ENCODE measurements at regions not wholly inside any gene's neighbourhood (a gene's known extent, or its start where the extent isn't known, plus 50 kb on each side); places are given as distances from the start of the nearest gene placed in this dataset.

DNA sequence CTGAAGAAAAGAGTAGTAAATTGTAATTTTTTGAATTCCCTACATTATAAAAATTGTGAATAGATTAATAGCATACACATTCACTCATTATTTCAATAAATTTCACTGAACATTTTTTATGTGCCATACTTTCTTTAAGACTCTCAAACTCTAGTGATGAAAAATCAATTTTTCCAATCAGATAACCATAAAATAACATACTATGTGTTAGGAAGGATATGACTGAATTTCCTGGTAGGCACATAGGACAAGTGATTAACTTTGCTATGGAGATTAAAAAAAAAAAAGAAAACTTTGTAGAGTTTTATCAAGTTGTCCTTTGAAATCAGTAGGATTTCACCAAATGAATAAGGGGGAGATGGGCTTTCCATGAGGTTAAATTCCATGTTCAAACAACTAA lies 1597.3 kb upstream of the LRRTM3 start:
- DNase-seq, result no peak
- H3K9me3 Mint-ChIP-seq, result no peaks in the 10 kb centered on the region
- no peaks in the 10 kb centered on the region for H3K27me3 Mint-ChIP-seq (ENCODE audit: low read depth, poor library complexity)
- no peak overlapping the region for H3K4me3 Mint-ChIP-seq
- TF ChIP-seq, protein P1, sequence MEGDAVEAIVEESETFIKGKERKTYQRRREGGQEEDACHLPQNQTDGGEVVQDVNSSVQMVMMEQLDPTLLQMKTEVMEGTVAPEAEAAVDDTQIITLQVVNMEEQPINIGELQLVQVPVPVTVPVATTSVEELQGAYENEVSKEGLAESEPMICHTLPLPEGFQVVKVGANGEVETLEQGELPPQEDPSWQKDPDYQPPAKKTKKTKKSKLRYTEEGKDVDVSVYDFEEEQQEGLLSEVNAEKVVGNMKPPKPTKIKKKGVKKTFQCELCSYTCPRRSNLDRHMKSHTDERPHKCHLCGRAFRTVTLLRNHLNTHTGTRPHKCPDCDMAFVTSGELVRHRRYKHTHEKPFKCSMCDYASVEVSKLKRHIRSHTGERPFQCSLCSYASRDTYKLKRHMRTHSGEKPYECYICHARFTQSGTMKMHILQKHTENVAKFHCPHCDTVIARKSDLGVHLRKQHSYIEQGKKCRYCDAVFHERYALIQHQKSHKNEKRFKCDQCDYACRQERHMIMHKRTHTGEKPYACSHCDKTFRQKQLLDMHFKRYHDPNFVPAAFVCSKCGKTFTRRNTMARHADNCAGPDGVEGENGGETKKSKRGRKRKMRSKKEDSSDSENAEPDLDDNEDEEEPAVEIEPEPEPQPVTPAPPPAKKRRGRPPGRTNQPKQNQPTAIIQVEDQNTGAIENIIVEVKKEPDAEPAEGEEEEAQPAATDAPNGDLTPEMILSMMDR (IDR thresholded peaks at IDR 0.05), result no peak
- H3K36me3 Mint-ChIP-seq (ENCODE audit: low read depth), result no peaks in the 10 kb centered on the region
- H3K4me1 Mint-ChIP-seq, result peaks cover 6% of the 10 kb centered on the region
- H3K27ac Mint-ChIP-seq, result no peak overlapping the region

DNA sequence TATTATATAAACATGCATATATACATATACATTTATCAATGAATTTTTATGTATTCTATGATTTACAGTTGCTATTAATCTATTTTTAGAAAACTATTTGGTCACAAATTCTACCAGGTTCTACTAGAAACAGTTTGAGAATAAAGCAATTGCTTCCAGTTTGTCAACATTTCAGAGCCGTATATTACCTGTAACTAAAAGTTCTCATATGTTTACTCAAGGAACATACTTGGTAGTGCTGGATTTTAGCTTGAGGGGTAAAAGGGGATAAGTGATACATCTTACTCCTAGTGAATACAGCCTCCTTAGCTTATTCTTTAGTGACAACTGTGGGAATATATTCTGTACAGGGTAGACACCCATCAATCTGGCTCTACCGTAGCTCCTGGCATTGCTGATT lies 1590.5 kb upstream of the LRRTM3 start:
- TF ChIP-seq, protein P1 (IDR thresholded peaks at IDR 0.05), result no peak
- Mint-ChIP-seq H3K4me3 (no peak overlapping the region), H3K4me1 (no peaks in the 10 kb centered on the region), H3K27ac (no peak overlapping the region), H3K36me3 (ENCODE audit: low read depth) (no peaks in the 10 kb centered on the region), H3K27me3 (ENCODE audit: low read depth, poor library complexity) (no peaks in the 10 kb centered on the region), H3K9me3 (no peaks in the 10 kb centered on the region)
- DNase-seq, result no peak

DNA sequence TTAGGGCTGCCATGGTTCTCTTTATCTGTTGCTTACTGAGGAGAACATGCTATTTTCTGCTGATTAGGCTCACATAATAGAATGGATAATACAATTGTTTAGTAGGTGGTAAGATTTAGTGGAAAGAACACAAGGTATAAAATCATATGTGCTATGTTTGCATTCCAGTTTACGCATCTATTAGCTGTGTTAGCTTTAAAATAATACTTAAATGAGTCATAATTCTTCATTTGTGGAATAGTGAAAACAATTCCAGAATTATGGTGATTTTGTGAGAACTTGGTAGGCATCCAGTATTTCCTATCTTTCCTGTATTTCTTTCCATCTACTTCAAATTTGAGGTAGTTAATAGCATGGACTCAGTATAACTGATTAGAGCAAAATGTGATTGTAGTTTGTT lies 1585.5 kb upstream of the LRRTM3 start:
- TF ChIP-seq, protein P1 (IDR thresholded peaks at IDR 0.05), result no peak
- peaks cover 2% of the 10 kb centered on the region for H3K27me3 Mint-ChIP-seq (ENCODE audit: low read depth, poor library complexity)
- H3K27ac Mint-ChIP-seq, result no peak overlapping the region
- no peaks in the 10 kb centered on the region for H3K9me3 Mint-ChIP-seq
- no peak overlapping the region for H3K4me3 Mint-ChIP-seq
- H3K4me1 Mint-ChIP-seq, result no peaks in the 10 kb centered on the region
- DNase-seq, result no peak
- H3K36me3 Mint-ChIP-seq (ENCODE audit: low read depth), result no peaks in the 10 kb centered on the region

DNA sequence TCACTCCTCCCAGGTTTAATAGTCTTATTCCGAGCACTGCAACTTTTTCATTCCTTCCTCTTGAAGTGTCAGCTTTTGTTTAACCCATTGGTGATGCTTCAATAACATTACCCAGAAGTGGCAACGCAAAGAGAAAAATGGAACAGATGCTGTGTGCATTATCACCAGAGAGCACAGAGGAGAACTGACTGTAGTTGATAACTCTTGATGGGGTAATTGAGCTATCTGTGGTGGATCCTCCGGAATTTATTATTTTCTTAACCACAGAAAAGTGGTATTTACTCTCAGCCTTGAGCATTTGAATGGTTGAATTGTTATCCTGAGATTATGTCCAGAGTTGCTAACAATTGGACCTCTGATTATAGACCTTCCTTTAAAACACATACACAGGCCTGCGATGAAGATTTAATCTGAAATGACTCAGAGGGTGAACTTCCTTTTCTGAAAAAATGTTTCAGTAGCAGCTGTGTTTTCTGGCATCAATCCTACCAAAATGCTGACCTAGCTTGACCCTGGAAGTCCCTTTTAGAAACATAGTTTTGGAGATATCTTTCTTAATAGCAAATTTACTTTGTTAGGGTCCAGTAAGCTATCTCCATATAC lies 1584.4 kb upstream of the LRRTM3 start:
- H3K27ac Mint-ChIP-seq, result no peak overlapping the region
- TF ChIP-seq, protein P1 (IDR thresholded peaks at IDR 0.05), result no peak
- no peaks in the 10 kb centered on the region for H3K36me3 Mint-ChIP-seq (ENCODE audit: low read depth)
- no peaks in the 10 kb centered on the region for H3K4me1 Mint-ChIP-seq
- no peaks in the 10 kb centered on the region for H3K9me3 Mint-ChIP-seq
- no peak overlapping the region for H3K4me3 Mint-ChIP-seq
- H3K27me3 Mint-ChIP-seq (ENCODE audit: low read depth, poor library complexity), result peaks cover 2% of the 10 kb centered on the region
- DNase-seq, result no peak

DNA sequence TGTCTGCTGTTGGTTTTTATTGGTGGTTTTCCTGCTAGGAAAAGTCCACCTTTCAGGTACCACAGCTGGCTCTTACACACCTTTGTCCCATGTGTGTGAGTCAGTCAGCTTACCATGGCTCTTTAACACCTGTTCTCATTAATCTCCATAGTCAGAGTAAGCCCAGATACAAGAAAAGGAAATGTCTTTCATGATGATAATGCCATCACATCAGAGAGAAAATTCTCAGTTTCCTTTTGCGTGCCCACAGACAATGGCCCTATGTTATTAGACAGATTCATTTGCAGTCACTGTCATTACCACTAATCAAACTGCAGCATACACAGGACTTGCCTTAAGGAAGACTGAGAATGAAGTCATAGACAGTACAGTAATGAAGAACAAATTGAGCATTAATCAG lies 1583.6 kb upstream of the LRRTM3 start:
- Mint-ChIP-seq H3K27me3 (ENCODE audit: low read depth, poor library complexity) (peaks cover 2% of the 10 kb centered on the region), H3K9me3 (no peaks in the 10 kb centered on the region), H3K4me3 (no peak overlapping the region), H3K27ac (no peak overlapping the region), H3K4me1 (no peaks in the 10 kb centered on the region), H3K36me3 (ENCODE audit: low read depth) (no peaks in the 10 kb centered on the region)
- TF ChIP-seq, protein P1 (IDR thresholded peaks at IDR 0.05), result no peak
- DNase-seq, result no peak

DNA sequence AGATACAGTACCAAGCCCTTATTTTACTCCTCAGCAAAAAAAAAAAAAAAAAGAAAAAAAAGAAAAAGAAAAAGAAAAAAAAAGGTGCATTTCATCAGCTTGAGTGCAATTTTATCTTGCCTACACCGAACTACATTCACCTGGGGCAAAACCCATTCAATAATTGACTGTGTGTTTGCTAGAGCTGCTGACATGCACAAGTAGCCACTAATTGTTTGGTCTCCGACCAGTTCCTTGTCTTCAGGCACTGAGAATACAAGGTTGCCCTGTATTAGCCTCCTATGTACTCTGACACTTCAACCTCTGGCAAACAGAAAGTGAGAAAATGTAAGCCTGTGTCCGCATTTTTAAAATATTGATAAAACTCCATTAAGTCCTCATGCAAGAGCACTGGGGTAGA lies 1579.4 kb upstream of the LRRTM3 start:
- H3K36me3 Mint-ChIP-seq (ENCODE audit: low read depth), result no peaks in the 10 kb centered on the region
- TF ChIP-seq, protein P1 (IDR thresholded peaks at IDR 0.05), result no peak
- H3K9me3 Mint-ChIP-seq, result no peaks in the 10 kb centered on the region
- peak overlapping the region; percentile 36 for H3K27ac Mint-ChIP-seq
- H3K4me3 Mint-ChIP-seq, result no peak overlapping the region
- DNase-seq, result no peak
- H3K27me3 Mint-ChIP-seq (ENCODE audit: low read depth, poor library complexity), result peaks cover 2% of the 10 kb centered on the region
- no peaks in the 10 kb centered on the region for H3K4me1 Mint-ChIP-seq
